ENCODE measurements at regions not wholly inside any gene's neighbourhood (a gene's known extent, or its start where the extent isn't known, plus 50 kb on each side); places are given as distances from the start of the nearest gene placed in this dataset.

DNA sequence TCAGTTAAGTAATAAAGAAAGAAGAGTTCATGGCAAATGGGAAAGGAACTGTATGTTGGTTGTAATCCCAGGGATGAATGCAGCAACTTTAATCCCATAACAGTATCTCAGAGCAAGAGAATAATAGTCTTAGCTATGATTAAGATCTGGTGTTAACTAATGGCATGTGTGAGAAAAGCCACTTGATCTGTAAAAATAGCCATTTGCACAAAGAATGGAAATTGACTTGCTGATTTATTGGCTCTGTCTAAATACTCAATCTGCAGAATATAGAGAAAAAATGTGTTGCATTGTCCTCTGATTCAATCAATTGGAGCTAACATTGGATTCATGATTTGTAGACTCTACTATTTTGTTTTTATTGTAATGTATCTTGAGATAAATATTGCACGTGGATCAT lies 987.0 kb downstream of the NSUN3 start:
- TF ChIP-seq, protein P1, sequence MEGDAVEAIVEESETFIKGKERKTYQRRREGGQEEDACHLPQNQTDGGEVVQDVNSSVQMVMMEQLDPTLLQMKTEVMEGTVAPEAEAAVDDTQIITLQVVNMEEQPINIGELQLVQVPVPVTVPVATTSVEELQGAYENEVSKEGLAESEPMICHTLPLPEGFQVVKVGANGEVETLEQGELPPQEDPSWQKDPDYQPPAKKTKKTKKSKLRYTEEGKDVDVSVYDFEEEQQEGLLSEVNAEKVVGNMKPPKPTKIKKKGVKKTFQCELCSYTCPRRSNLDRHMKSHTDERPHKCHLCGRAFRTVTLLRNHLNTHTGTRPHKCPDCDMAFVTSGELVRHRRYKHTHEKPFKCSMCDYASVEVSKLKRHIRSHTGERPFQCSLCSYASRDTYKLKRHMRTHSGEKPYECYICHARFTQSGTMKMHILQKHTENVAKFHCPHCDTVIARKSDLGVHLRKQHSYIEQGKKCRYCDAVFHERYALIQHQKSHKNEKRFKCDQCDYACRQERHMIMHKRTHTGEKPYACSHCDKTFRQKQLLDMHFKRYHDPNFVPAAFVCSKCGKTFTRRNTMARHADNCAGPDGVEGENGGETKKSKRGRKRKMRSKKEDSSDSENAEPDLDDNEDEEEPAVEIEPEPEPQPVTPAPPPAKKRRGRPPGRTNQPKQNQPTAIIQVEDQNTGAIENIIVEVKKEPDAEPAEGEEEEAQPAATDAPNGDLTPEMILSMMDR (IDR thresholded peaks at IDR 0.05; ENCODE audit: borderline replicate concordance, extremely low read depth, low read length, poor library complexity, severe bottlenecking): no peak
- no peak for TF ChIP-seq EZH2 (IDR thresholded peaks at IDR 0.05; ENCODE audit: borderline replicate concordance, low read depth, low read length, severe bottlenecking)

Measured in DND-41 (cell line).